ENCODE measurements at regions not wholly inside any gene's neighbourhood (a gene's known extent, or its start where the extent isn't known, plus 50 kb on each side); places are given as distances from the start of the nearest gene placed in this dataset.

DNA sequence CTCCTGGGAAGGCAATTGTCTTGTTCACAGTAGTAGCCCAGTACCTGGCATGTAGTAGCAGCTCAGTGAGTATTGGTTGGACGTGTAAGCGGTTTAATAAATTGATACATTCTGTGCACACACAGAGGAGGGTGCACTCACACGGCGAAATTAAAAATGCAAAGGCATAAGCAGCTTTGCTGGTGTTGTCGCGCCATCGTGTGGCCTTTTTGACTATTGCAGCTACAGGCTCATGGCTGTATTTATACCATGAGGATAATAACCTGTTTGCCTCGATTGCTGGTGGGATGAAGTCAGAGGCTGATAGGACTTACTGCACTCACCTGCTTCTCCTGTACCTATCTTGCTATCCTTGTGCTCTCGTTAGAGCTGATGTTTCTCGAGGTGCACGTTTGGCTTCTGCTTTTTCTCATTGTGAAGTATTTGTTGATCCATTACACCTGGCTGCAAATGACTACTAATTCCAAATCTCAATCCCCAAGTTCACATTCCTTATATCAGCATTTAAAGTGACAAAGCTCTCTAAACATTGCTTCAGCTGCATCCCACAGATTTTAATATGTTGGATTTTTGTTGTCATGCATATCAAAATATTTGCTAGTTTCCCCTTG is 61.5 kb downstream of the TBXT start:
- peak; percentile 54 for DNase-seq (ENCODE audit: low read depth)

- DNase-seq (ENCODE audit: low read depth): no peak
Measured at GRCh38 chr6:166105341-166106075, 62.1 kb downstream of the TBXT start.

DNA sequence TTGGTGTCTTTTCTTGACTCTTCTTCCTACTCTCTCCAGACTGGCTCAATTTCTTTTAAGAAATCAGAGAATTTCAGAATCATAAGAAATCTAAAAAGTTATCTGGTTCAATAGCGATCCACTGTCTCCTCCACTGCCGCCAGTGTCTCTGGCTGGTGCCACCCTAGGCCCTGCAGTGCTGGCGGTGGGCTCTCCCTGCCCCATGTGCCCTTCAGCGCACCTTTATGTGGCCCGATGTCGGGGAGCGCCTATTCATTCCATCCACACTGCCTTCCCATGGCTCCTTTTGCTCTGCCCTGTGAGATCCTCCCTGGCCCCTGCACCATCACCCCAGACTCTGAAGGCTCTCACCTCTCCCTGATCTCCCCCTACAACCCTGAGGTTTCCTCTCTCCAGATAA is 62.8 kb downstream of the TBXT start:
- no peak for DNase-seq (ENCODE audit: low read depth)

GRCh38 chr6:166104107-166104506 is 63.5 kb downstream of the TBXT start:
- no peak for DNase-seq (ENCODE audit: low read depth)

DNA sequence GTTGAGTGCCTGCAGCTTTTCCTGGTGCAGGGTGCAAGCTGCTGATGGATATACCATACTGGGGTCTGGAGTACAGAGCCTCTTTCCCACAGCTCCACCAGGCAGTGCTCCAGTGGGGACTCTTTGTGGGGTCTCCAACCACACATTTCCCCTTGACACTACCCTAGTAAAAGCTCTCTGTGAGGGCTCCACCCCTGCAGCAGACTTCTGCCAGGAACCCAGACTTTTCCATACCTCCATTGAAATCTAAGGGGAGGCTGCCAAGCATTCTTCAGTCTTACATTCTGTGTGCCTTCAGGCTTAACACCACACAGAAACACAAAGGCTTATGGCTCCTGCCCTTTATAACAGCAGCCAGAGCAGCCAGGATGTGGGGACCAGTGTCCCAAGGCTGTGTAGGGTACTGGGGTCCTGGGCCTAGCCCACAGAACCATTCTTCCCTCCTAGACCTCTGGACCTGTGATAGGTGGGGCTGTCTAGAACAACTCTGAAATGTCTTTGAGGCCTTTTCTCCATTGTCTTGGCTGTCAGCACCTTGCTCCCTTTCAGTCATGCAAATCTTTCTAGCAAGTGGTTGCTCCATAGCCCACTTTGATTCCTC is 65.7 kb downstream of the TBXT start:
- DNase-seq (ENCODE audit: low read depth): no peak

GRCh38 chr6:166097914-166098522 is 69.6 kb downstream of the TBXT start:
- peak; percentile 51 for DNase-seq (ENCODE audit: low read depth)

GRCh38 chr6:166087852-166088251 is 79.8 kb downstream of the TBXT start:
- DNase-seq (ENCODE audit: low read depth): no peak

DNA sequence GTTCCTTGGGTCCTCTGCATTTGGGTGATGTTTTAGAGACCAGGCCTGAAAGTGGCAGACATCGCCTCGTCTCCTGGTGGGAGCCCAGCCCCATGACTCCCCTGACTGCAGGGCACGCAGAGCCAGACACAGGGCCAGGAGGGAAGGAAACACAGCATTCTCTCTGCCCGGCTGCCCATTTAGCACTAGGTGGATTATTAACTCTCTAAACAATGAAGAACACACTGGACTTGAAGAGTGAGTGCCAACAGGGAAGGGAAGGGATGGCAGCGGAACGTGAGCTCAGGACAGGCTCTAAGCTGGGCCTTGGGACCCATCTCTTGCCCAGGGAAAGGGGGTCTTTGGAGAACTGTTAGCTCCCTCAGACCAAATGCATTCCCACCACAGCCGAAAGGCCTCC is 80.4 kb downstream of the TBXT start:
- DNase-seq (ENCODE audit: low read depth): no peak

DNA sequence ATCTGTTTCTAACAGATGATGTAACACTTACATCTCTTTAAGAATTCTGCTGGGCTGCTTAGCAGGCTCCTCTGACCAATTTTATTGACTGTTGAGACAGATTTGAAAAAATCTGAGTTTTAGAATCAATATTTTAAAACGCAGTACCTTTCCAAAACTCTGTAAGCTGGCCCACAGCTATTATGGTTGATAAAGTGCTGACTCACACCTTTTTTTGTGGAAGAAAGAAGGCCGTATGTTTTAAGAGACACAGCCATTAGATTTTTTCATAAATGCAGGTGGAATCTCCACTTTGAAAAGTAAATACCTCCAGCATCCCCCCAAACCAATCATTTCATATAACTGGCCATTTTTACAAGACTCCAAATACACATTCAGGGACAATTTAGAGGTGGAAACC is 82.2 kb downstream of the TBXT start:
- no peak for DNase-seq (ENCODE audit: low read depth)

- no peak for DNase-seq (ENCODE audit: low read depth)
Measured at GRCh38 chr6:166084951-166085350, 82.7 kb downstream of the TBXT start.

DNA sequence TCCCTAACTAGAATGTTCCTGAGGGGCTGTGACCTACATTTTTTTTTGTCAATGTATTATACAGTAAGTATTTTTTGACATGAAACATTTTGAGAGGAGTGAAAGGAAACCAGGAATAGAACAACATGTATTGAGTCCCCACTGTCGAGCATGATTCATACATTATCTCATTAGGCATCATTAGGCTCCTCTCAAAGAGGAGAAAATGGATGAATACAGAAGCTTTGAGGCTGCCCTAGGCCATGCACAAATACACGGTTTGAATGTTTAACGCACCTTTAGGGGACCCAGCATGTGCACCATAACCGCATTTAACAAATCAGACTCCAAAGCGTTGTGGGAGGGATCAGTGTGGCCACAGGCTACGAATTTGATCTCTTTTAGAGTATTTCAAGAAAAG is 87.8 kb downstream of the TBXT start:
- DNase-seq (ENCODE audit: low read depth): no peak

DNA sequence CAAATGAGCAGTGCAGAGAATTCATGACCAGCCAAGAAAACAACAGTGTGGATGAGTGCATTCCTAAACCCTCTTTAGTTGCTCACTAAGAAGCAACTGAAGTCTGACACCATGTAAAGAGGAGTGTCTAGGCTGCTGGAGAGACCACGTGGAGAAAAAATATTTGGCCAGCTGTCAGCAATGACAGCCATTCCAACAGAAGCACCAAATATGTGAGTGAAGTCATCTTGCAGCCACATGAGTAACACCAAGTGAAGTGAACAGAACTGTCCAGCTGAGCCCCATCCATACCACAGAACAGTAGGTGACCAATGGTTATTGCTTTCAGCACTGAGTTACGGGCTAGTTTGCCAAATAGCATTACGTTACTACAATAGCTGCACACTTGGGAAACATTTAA is 89.4 kb downstream of the TBXT start:
- DNase-seq (ENCODE audit: low read depth): no peak

DNA sequence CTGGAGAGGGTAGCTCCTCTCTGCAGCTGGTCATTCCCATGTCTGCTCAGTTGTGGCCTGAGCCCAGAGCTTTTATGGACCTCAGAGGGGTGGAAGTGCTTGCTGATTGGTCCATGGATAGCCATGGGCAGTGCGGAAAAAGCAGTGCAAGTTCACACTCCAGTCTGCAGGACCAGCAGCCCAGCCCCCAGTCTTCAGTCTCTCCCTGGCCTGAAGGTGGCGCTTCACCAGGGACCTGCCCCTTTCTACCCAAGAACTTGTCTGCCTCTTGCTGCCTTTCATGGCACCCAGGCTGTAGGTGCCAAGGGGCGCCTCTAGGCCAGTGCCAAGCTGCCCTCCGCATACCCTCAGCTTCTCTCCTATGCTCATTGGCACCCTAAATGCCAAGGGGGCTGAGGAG is 91.0 kb downstream of the TBXT start:
- DNase-seq (ENCODE audit: low read depth): no peak

- no peak for DNase-seq (ENCODE audit: low read depth)
Measured at GRCh38 chr6:166075925-166076324, 91.7 kb downstream of the TBXT start.

DNA sequence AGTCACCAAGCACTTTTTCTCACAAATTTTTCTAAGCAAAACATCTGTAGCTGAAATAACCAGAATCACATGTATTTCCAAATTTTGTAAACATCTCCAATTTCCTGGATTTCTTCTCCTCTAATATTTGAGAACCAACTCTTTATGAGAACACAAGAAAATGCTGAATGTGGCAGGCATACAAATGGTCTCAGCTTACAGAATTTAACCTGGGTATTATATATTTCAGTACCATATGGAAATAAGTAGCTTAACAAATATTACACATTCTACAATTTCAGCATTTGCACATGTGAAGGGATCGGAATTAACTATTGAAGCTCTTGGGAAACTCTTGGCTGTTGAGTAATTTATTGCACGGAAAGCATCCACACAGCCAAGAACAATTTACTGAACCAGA is 92.5 kb downstream of the TBXT start:
- no peak for DNase-seq (ENCODE audit: low read depth)

DNA sequence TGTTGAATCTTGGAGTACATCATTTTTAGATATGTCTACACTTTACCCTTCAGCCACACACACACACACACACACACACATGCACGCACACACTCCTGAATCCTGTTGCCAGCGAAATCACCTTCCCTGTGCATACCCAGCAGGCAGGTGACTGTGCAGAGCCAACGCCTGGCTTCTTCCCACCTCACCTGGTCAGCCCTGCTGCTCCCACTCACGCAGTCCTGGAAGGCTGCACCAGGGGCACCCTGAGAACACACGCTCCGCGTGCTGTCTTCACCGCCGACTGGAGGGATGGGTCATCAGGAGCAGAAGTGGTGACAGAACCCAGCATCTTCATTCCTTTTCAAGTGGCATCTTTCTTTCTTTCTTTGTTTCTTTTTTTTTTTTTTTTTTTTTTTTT is 94.6 kb downstream of the TBXT start:
- no peak for DNase-seq (ENCODE audit: low read depth)

DNA sequence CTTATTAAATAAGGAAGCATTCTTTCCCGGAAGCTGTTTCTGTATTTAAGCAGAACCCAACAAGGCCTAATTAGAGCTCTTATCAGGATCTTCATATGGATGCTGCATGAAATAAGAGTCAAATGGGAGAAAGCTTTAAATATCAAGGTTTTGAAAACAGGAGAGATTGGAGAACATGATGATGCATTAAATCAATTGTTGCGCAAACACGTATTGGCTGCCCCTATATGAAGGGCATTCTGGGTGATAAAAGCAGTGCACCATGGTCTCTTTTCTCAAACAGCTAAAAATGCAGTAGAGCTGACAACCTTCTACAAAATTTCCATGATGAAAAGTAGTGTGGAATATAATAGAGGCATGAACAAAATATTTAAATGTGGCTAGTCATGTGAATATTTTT is 98.9 kb downstream of the TBXT start:
- no peak for DNase-seq (ENCODE audit: low read depth)

DNA sequence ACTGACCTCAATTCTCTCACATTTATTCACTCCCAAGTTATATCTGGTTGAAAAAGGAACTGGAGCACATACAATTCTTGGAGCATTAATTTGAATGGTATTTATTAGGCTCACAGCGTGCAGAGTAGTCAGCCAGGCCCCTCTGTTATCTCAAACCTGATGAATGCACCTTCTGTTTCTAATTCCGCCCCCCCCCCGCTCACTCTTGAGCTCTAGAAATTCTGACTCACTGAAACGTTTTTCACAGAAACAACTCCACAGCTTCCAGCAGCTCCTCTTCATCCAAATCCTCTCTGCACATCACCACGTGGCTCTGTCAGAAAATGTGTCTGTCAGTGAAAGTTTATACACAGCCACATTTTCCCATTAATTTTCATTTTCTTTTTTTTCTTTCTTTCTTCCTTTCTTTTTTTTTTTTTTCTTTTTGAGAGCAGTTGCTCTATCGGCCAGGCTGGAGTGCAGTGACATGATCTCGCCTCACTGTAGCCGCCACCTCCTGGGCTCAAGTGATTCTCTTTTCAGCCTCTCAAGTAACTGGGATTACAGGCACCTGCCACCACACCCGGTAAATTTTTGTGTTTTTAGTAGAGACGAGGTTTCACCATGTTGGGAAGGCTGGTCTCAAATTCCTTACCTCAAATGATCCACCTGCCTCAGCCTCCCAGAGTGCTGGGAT is 109.4 kb downstream of the TBXT start:
- no peak for DNase-seq (ENCODE audit: low read depth)

DNA sequence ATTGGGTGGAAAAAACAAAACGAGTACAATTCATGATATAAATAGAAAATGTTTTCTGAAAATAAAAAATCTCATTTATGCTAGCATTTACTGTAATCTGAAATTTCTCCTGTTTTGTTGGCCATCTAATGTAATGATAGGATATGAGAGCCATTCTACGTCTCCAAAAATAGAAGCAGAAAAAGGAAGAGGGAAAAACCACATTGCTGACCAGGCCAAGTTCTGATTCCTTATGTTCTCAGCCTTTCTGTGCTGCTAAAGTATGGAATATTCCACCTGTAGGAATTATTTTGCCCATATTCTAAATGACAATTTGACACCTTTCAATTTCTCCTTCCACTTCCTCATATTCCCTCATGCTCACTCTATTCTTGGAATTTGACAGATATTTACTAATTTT is 110.2 kb downstream of the TBXT start:
- DNase-seq (ENCODE audit: low read depth): no peak

DNA sequence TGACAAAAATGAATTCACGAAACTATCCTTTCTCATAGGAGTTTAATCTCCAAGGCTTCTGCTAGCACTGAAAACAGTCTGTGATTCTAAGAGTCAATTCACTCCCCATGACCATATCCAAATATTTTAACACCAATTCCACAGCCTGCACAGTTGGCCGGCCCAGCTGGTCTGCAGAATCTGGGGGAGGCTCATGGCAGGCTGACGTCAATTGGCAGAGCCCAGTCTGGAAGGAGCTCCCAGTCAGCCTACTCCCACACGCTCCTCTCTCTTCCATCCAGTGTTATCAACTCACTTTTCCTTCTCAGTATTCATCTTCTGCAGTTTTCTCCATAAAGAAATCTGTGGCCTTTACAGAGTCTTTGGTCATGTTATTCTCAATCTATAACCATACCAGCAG is 111.0 kb downstream of the TBXT start:
- DNase-seq (ENCODE audit: low read depth): no peak

GRCh38 chr6:166055801-166056200 is 111.8 kb downstream of the TBXT start:
- DNase-seq (ENCODE audit: low read depth): no peak

GRCh38 chr6:166052837-166053236 is 114.8 kb downstream of the TBXT start:
- DNase-seq (ENCODE audit: low read depth): no peak

DNA sequence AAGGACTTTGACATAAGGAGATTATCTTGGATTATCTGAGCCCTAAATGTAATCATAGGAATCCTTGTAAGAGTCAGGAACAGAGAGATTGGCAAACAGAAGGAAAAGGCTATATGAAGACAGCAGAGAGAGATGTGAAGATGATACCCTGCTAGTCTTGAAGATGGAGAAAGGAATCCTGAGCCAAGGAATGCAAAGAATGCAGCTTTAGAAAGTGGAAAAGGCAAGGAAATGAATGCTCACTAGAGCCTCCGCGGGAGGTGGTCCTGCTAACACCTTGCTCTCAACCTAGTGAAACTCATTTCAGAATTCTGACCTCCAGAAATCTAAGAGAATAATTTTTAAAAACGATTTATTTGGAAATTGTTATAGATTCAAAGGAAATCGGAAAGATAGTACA is 117.1 kb downstream of the TBXT start:
- no peak for DNase-seq (ENCODE audit: low read depth)

Data from activated T-cell treated with anti-CD3 and anti-CD28 coated beads for 24 hours (primary cell).